ENCODE measurements at regions not wholly inside any gene's neighbourhood (a gene's known extent, or its start where the extent isn't known, plus 50 kb on each side); places are given as distances from the start of the nearest gene placed in this dataset.

DNA sequence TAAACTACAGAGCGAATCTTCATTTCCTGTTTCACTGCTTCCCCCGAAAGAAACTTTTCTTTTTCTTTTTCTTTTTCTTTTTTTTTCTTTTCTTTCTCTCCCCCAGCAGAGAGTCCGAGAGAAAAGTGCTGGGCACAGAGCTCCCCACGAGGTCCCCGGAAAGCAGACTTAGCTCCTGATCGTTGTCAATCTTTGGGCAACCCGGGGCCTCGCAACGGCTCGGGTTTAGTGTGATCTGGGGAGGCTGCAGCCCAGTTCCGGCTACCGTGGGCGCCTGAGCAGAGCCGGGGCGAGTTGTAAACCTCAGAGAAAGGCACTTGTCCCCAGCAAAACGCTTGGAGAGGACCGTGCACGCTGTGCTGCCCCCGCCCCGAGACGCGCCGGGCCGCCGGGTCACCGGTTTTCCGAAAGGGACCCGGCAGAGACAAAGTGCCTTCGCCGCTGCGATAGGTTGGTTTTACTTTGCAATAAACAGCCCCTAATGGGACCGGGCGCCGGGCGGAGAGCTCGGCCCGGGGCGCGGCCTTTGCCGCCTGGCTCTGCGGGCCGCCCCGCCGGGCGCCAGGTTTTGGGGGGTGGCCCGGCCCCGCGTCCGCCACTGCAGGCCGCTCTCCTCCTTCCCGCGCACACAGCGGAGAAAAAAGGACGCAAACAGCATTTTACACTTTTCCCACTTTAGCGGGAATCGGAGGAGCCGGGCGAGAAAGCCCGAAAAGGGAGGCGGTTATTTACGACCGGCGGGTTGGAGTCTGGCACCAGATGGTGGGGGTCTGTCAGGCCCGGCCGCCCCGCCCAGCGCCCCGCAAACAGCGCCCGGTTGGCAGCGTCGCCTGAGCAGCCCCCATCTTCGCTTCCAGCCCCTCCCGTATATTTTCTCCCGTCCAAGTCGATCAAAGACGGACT, 136.0 kb downstream of the INSIG2 start:
- DNase-seq = no peak

DNA sequence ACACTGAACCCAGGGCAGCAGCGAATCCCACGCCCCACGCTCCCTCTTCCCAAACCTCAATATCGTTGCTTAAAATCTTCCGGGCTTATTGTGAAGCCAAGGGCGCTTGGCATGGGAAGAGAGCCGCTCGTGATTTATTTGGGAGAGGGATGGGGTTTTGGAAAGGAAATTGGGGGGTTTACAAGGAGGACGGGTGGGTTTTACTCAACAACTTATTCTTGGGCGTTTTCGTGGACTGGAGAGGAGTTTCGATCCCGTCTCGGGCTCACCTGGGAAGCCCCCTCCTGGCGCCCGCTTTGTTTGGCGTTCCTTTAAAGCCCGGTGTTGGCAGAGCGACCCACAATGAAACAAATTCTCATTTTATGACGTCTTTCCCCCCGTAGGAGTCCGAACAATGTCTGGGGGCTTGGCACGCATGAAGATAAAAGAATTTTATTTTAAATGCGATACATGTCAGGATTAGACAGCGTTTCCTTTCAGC, 135.3 kb downstream of the INSIG2 start:
- DNase-seq = no peak

GRCh38 chr2:118222672-118223421, 134.6 kb downstream of the INSIG2 start:
- DNase-seq = no peak

DNA sequence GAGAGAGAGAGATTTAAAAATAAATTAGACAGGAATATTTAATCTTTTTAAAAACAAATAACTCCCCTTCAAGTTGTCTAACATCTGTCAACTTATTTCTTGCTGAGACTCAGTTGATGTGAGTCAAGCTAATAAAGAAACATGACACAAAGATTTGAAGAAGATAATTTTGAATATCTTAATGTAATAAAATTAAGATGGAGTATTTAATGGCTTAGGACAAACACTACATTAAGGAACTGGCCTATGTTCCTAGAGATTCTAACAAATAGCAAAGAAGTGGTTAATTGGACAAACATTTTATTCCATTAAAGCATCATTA, 134.0 kb downstream of the INSIG2 start:
- no peak for DNase-seq

- DNase-seq = peak; percentile 38
Measured at GRCh38 chr2:118221536-118222272, 133.4 kb downstream of the INSIG2 start.

DNA sequence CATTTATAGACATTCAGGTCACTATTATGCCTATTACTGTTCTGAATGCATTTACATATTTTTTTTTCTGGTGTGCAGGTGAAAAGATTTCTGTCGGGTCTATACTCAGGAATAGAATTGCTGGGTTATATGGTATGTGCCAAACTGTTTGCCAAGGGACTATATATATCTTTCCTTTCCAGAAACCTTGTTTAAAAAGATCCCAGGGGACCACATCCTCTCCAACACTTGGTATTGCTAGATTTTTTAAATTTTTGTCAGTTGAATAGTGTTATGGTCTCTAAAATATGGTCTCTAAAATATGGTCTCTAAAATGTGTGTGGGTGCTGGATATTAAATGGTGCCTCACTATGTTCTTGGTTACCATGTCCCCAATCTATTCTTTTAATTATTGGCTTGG, 131.3 kb downstream of the INSIG2 start:
- DNase-seq = no peak

DNA sequence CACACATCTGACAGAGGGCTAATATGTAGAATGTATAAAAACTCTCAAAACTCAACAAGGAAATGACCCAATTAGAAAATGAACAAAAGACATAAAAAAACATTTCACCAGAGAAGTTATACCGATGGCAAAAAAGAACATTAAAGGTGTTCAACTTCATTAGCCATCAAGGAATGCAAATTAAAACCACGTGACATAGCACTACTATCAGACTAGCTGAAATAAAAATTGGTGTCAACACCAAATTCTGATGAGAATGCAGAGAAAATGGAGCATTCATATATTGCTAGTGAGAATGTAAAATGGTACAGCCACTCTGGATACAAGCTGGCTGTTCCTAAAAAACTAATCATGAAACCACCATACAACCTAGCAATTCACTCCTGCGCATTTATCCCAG, 128.0 kb downstream of the INSIG2 start:
- no peak for DNase-seq

- DNase-seq = no peak
Measured at GRCh38 chr2:118209727-118210126, 121.5 kb downstream of the INSIG2 start.

DNA sequence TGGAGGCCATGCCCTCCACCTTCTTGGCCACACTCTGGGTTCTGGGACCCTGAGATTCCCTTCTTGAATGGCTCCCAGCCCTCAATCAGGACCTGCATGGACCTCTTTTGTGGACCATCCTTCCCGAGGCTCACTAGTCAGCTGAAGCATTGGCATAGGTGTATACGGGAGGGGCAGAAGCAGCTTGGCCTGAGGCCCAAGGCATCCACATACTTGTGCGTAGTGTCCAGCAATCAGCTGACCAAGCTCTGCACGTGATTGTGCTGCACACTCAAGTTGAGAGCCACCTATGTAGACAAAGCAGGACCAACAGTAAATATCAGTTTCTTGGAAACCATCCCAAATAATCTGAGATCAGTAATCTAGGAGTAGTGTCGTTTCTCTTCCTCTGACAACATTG, 119.6 kb downstream of the INSIG2 start:
- DNase-seq = no peak

DNA sequence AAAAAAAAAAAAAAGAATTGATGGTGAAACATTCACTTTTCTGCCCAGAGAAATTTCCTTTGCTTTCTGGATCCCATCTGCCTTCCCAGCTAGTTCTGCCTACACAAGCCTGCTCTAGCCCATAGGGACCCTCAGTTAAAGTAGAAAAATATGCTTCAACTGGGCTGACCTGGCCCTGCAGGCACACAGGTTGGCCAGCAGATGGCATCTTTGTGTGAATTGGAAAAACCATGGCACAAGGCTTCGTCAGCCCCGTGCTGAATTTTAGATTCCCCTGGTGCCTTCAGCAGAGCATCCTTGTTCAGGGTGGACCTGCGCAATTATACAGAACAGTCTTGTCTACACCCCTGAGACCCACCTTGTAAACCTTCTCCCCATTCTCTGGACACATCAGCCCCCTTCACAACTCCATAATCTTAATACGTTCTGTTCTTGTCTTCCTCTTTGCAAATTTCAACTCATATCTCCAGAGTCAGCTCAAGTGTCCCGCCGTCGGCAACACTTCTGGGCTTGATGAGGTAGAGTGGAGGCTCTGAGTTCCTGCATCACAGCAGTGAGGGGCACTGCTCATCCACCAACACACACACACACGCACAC, 114.5 kb downstream of the INSIG2 start:
- DNase-seq = no peak

DNA sequence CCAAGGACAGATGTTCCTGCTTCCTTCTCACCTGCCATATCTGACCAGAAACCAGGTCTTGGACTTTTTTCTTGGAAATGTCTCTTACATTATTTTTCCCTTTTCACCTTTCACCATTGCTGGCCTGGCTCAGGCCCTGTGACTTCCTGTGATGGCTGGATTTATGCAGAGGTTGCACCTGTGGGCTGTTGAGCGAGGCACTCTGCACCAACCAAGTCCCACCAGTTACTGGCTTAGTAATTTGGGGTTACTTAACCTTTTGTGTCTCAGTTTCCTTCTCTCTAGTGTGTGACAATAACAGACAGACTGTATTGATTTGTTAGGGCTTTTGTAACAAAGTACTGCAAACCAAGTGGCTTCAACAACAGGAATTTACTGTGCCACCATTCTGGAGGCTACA, 110.0 kb downstream of the INSIG2 start:
- DNase-seq = no peak

DNA sequence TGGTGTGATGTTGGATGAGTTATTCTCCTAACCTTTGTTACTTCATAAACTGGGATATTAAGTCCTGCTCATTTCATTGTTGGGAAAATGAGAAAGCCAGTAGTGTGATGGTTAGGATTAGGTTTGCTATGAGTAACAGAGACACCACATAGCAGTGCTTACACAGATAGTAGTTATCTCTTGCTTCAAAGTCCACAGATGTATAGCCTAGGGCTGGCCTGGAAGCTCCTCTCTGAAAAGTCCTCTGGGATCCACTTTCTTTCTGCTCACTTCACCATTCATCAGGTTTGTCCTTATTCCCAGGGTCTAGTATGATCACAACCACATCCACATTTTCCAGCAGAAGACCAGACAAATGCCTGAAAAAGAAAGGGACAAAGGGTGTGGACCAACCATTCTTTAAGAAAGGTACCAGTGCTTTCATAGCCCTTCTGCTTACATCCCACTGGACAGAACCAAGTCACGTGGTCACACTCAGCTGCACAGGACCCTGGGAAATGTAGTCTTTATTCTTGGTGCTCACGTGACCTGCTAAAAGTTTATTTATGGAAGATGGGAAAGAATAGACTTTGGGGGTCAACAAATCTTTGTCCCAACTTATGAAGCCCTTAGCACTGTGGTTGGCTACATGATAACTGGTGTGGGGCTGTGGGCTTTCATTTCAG, 108.9 kb downstream of the INSIG2 start:
- DNase-seq = no peak

DNA sequence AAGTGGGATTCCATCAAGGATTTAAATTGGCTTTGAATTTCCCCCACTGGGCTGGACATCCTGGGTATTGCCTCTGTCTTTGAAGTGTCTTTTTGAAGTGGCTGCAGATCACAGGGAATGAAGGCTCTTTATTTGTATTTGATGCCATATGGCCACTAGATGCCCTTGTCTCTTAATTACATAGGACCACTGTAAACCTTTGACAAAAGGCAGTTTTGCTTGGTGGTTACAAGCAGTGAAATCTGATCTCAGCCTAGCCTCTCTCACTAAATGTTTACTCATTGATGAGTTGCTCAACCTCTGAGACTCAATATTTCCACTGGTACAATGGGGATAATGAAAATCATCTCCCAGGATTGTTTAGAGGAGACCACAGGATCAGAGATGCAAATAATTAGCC, 102.2 kb downstream of the INSIG2 start:
- peak; percentile 85 for DNase-seq

DNA sequence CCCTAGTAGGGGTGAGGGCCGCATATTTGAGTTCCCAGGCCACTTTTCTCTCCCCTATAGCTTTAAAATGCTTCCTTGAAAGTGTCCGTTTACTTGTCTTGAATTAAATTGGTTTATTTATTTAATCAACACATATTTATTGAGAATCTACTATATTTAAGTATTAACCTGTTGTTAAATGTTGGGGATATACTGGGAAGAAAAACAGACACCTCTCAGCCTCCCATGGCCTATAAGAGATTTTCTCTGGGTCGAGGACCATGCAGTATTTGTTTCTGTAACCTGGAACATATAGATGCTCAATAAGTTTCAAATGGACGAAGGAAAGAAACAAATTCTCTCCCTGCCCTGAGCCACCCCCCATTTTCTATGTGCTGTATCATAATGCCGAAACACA, 98.6 kb downstream of the INSIG2 start:
- no peak for DNase-seq

DNA sequence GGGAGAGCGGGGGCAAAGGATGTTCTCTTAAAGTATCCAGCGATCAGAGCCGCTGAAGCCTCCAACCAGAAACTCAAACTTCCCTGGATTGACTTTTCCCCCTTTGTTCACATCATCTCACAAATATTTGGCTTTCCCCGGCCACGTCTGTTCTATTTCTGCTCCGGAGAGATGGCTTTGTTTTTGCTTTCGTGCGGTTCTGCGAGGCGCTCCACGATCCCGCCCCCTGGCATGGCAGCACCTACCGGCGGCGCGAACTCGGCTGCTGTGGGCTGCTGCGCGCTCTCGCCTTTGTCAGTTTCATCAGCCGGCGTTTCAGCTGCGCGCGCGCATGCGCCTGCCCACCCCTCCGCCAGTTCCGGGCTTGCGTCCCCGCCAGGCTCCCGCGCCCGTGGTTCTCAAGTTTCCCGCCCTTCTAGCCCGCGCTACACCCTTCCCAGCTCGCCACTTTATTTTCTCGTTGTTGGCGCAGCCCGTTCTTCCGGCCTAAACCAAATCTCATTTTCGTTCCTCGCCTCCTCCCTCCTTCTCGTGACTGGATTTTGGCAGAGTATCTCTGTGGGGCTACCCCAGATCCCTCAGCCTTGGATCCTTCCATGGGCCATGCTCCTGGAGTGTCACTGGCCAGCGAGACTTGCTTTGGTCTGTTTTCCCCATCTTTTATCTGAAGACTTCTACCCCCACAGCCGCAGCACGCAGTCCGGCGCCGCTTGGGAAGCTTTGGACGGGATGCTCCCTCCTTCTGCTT, 98.0 kb downstream of the INSIG2 start:
- DNase-seq = peak; percentile 34

- DNase-seq = peak; percentile 41
Measured at GRCh38 chr2:118185210-118186109, 97.2 kb downstream of the INSIG2 start.

GRCh38 chr2:118183381-118183780, 95.1 kb downstream of the INSIG2 start:
- DNase-seq = no peak

GRCh38 chr2:118179445-118179844, 91.2 kb downstream of the INSIG2 start:
- DNase-seq = no peak

DNA sequence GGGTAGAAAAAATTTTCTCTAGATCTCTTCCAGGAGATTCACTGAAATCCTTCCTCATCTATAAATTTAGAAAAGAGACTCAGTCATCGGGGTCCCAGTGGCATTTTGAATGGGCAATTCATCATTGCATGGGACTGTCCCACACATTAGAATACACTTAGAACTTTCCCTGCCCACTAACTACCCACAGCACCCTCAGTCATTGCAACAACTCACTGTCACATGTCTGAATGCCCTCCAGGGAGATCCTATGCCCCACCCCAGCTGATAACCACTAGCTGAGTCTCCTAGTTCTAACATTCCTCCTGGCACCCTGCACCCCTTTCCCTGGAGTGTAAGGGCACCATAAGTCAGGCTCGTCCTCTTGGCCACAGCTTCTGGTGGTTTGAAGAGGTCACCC, 89.6 kb downstream of the INSIG2 start:
- DNase-seq = no peak

DNA sequence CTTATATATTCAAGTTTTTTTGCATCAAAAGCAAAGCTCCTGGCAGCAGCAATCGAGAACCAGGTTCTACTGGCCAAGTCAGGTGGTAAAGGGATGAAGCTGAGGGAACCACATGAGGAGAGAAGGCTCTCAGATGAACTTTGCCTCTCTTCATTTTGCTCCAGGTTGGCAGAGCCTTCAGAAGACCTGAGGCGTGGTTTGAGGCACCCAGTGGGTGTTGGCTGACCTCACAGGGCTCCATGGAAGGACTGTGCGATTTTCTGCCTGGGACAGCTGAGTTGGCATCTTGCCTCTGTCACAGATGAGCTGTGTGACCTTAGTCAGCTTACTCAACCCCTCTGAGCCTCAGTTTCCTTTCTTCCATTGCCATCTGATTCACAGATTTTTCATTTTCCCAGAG, 89.0 kb downstream of the INSIG2 start:
- DNase-seq = no peak

- no peak for DNase-seq
Measured at GRCh38 chr2:118176601-118177000, 88.3 kb downstream of the INSIG2 start.
